Activated CD4-positive, alpha-beta T cell treated with anti-CD3 and anti-CD28 coated beads for 1 hour (primary cell): ENCODE measurements at regions not wholly inside any gene's neighbourhood (a gene's known extent, or its start where the extent isn't known, plus 50 kb on each side); places are given as distances from the start of the nearest gene placed in this dataset.

Experiments
- DNase-seq: peaks from one replicate; pipeline ENCODE4 v3.0.0-alpha.2; 2020

DNA sequence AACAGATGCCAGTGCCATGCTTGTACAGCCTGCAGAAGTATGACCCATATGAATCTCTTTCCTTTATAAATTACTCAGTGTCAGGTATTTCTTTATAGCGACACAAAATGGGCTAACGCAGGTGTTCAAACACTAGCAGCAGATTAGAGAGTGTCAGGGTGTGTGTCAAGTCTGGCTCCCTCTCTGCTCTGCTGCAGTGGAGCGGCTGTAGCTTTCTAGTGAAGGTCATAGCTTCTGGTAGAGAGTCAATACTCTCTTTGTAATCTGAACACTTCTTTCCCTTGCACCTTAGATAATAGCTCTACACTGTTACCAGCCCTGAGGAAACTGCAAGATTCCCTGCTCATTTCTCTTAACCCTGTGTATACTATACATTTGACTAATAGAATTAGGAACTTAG, 483.2 kb upstream of the TGFBR2 start:
- DNase-seq: no peak

DNA sequence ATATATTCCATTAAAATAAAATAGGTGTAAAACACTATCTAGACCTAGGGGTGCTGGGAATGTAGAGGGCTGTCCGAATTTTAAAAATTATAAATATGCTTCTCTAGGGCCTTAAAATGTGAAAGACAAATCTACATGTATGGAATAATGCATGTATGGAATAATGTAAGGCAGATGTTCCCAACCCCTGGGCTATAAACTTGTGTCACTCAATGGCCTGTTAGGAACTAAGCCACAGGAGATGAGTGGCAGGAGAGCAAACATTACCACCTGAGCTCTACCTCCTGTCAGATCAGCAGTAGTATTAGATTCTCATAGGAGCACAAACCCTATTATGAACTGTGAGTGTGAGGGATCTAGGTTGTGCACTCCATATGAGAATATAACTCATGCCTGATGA, 482.6 kb upstream of the TGFBR2 start:
- no peak for DNase-seq

DNA sequence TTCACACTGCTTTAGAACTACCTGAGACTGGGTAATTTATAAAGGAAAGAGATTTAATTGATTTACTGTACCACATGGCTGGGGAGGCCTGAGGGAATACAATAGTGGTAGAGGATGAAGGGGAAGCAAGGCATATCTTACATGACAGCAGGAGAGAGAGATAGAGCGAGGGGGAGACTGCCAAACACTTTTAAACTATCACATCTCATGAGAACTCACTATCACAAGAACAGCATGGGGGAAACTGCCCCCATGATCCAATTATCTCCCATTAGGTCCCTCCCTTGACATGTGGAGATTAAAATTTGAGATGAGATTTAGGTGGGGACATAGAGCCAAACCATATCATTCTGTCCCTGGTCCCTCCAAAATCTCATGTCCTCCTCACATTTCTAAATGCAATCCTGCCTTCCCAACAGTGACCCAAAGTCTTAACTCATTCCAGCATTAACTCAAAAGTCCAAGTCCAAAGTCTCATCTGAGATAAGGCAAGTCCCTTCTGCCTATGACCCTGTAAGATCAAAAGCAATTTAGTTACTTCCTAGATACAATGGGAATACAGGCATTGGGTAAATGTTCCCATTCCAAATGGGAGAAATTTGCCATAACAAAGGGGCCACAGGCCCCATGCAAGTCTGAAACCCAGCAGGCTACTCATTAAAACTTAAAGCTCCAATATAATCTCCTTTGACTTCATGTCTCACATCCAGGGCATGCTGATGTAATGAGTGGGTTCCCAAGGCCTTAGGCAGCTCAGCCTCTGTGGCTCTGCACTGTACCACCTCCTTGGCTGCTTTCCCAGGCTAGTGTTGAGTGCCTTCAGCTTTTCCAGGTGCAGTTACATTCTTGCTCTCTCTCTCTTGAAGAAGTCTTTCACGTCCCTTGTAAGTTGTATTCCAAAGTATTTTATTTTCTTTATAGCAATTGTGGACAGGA, 481.7 kb upstream of the TGFBR2 start:
- no peak for DNase-seq

DNA sequence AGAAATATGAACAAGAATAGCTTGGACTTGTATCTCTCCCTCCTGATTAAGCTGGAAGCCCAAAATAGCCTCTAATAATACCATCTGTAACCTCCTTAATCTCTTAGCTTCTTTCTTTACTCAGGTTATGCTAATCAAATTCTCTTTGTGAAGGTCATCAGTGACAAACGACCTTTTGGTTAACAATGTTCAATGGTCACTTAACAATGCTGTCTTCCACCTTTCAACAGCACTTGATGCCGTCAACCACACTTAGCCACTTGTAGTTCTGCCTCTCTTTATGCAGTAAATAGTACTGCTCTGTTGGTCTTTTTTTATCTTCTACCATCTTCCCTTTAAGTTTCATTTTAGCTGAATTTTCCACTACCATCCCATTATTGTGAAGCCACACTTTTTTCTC, 476.6 kb upstream of the TGFBR2 start:
- DNase-seq: no peak

DNA sequence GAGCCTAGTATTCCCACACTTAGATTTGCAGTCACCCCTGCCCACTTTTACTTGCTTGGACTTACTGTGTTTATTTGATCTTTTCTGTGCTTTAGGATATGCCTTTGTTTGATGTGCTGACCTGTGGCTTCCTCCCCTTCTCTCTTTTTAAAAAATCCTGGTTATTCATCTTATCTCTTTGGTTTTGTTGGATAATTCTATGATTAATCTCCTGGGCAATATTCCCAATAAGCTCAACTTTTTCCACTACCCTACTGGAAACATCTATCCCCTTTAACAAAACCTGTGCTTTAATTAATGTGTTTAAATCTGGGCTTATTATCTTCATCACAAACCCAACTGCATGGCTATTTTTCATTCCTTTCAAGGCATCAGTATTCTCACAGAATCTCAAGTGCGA, 476.0 kb upstream of the TGFBR2 start:
- no peak for DNase-seq

DNA sequence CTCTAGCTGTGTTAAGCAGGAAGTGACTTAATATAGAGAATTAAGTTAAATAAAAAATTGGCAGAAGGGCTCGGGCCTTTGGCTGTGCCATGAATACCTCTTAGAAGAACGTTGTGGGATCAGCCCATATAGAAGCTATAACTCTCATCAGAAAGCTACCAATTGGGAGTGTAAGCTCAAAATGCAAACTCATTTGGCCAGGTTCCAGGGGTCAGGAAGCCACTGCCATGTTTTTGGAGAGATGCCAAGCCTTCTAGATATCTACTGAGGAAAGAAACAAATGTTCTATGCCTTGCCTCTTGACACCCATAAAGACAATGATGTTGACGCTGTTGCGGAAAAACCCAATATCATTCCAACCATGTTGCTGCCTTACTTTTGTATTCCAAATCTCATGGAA, 475.2 kb upstream of the TGFBR2 start:
- DNase-seq: no peak

DNA sequence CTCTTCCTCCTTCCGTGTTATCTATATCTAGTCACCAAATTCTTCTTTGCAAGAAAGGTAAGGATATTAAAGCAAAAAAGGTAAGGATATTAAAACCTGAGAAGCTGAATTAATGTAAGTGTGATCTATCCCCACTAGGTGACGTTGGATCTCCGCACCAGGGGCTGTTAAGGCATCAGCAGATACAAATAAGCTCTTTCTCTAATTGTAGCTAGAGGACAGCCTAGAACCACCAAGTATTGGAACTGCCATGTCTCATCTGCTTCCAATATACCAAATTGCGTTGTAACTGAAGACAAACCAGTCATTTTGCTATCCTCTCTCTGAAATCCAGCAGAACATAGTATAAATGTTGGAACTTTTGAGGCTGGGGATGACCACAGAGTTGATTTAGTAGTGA, 471.2 kb upstream of the TGFBR2 start:
- no peak for DNase-seq

DNA sequence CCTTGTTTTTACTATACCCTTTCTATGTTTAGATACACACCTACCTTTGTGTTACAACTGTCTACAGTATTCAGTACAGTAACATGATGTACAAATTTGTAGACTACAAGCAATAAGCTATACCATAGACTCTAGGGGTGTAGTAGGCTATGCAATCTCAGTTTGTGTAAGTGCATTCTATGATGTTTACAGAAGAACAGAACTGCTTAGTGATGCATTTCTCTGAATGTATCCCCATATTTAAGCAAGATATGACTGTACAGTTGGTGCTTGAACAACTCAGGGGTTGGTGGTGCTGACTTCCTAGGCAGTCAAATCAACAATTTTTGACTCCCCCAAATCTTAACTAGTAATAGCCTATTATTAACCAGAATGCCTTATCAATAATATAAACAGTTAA, 467.1 kb upstream of the TGFBR2 start:
- DNase-seq: no peak

DNA sequence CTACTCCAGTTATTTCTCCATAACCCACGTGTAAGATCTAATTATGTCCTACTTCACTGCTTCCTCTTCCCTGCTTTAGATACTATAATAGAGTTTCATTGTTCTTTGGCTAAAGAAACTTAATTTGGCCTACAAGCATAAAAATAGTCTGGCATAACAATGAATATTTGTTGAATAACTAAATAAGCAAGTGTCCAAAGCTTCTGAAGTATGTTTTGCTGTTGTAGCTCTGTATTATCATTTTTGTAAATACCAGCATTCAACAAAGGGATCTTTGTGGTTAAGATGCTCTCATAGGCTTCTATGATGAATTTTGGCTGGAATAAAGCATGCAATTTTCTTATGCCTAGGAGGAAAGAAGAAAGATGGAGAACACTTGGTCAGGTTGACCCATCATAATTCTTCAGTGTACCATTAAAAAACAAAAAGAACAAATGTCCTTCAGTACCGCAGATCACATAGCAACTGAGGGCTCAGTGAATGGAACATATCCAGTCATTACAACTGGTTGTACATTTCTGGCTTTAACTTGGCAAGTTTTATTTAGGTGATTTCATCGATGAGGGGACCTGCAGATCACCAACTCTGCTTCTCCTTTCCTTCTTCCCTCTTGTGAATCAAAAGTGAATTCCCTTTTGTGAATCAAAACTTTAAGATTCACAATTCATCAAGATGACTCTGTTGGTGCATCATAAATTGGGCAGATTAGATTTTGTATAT, 465.9 kb upstream of the TGFBR2 start:
- DNase-seq: no peak

DNA sequence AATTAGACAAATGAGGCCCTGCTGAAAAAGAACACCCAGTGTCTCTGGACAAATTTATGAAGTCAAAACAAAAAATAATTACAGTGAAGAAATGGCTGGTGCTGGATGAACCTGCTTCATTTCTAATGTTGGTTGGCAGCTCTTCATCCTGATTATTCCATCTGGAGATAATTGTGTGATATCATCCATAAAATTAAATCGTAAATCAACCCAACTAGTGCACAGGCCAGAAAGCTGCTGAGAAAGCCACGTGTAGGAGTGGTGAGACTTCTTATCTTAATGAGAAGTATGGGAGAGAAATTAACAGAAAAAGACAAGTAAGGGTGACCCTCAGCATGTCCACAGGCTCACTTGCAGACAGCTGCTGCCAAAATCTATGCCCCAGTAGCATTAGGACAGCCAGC, 465.2 kb upstream of the TGFBR2 start:
- no peak for DNase-seq

DNA sequence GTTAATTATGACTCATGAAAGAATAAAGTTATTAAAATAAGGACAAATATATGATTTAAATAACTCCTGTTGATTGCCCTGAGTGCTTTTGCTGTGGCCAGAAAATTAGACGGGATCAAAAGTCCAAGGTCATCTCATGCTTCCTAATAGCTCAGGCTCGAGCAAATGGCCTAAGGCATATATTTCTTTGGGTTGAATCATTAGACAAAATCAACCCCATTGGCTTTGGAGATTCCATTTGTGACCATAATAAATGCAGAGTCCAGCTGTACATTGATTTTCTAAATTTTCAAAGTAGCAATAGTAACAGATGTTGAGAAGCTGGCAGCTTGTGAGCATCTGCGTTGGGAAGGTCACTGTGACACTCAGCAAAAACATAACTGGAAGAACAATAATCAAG, 464.5 kb upstream of the TGFBR2 start:
- DNase-seq: no peak

DNA sequence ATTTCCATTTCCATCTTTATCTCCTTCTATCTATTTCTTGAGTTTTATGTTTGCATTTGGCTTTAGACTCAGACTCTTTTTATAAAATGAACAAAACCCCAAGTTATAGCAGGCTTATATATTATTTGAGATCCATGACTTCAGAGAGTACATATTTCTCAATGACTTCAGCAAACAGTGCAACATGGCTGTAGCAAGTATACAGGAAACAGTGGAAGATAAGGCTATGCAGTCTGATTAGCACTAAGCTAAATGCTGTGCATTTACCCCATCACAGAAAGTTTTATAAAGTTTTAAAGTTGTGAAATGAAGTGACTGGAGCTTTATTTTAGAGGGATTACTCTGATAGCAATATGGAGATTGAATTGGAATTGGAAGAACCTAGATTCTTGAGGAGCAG, 463.5 kb upstream of the TGFBR2 start:
- DNase-seq: no peak

DNA sequence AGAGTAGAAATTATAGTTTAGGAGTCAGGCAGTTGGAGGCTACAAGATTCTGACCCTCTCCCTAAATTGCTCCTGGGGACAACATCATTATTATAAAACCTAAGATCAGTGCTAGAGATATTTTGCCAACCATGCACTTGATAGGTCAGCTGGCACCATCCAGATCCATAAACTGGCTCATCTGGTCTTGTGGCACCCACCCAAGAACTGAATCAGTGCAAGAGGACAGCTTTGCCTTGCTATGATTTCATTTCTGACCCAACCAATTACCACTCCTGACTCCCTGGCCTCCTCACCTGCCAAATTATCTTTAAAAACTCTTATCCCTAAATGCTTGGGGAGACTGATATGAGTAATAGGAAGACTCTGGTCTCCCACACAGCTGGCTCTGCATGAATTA, 461.1 kb upstream of the TGFBR2 start:
- DNase-seq: no peak

DNA sequence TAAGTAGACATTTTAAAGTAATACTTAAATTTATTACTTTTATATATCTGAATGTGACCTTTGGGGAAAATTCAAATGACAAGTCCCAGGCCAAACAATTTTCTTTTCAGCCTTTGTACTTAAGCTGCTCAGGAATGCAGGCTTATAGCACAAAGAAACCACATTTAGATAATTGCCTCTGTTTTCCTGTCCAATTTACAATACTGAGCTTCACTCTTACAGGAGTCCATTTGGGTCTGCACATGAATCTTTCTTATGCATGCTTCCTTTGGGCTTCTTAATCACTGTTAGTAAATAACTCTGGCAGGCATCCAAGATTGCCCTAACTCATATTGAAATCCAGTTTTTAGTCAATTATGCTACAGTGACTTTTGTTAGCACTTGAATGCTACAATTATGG, 459.4 kb upstream of the TGFBR2 start:
- DNase-seq: no peak

DNA sequence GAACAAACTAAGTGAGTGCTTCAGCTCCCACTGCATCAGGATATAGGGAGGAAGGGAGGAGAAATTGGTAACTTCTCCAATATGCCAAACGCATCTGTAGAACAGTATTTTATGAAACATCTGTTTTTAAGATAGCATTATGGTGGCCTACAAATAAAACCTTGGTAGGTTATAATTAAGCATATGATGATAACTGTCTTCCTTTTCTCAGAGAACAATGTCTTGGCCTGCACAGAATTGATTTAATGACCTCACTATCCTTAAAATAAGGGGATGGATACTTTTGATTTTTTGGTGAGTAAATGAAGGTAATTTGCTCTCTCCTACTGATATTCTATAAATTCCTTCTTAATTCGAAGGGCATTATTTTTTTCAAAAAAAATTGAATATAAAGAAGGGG, 451.5 kb upstream of the TGFBR2 start:
- no peak for DNase-seq

DNA sequence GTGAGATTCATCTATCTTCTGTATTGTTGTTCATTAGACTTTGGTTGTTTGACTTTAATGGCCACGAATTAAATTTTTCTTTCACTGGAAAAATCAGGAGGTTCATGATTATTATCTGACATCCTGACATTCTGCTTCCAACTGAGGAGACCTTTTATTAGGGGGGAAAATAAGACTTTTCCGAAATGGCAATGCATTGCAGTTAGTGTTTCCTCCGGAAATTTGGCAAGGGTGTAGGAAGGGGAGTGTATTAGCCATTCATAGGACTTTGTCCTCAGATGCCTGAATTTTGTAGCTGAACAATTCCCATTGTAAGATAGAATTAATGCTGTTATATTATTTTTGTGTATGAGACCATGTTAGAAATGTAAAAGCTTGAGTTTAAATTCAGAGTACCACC, 450.6 kb upstream of the TGFBR2 start:
- no peak for DNase-seq

DNA sequence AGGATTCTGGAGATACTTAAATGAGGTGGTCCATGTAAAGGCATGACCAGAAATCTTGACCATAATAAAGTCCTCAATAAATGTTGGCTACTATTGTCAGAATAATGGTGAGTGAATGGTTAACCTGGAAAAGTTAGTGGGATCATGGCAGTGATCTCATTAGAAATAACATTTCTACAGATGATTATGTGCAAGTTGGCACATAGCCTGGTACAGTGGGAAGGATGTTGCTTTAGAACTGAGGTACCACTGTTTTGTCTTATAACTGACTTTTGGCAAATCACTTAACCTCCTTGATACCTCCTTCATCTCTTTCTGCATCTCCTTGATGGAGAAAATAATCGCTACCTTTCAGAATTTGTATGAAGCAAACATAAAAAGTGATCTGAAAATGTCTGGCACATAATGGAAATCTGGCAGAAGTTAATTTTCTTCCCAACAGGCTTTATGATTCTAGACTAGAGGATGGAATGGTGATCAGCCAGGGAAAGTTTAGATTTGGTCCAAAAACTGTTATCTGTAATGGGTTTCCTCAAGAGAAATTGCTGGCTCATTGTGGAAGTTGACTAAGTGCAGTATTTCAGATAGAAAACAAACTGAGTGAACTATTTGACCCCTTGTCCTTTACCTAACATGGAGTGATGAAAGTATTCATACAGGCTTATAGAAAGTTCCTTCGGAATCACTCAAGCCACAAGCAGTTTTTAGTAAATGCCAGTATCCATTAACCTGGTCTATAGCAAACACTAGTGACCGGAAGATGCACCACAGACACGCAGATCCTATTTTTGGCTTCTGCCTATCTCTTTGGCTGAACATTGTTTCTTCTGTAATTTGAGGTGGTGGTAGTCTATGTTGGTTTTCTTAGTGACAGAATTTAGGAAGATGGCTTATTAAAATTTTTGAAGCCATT, 449.6 kb upstream of the TGFBR2 start:
- DNase-seq: no peak

DNA sequence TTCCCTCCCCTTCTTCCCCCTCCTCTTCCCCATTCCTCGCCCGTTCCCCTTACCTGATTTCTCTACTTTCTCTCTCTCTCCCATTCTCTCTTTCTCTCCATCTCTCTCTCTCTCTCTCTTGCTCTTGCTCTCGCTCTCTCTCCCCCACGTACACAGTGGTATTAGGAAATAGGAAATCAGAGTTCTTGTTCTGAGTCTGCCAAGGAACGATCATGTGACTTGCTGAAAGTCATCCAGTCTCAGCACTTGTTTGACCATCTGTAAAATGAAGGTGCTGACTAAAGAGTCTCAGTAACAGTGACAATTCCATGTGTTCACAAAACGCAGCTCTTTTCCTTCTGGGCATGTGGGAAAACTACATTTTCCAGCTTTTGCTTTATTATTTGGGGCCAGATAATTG, 445.0 kb upstream of the TGFBR2 start:
- no peak for DNase-seq

DNA sequence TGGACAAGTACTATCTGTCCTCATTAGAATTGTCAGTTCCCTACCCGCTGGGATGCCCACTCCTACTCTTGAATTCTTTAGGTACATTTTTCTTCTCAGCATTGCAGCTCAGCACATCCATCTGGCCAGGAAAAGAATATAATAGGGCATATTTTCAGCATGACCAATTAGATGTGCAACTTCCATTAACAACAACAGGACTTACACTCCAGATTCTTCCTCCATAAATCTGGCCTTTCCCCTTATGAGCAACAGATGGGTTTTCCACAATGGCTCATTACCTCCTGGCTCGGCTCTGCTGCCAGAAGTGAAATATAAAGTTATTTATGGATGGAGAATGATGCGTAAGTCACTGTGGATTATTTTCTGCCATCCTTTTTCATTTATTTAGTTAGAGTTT, 443.8 kb upstream of the TGFBR2 start:
- DNase-seq: no peak

DNA sequence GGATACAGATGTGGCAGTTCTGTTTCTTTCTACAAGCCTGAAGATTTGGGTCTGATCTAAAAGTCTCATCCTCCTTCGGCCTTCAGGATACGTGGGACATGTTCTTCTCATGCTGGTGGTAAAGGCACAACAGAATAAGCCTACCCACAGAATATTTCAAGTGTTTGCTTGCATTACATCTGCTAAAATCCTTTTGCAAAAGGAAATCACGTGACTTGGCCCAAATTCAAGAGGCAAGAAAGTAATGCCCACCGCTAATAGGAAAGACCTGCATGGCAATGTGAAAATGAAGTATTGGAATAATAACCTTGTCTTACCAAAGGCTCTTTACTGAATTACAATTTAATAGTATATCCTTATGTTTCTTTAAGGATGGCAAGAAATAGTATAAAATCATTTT, 439.9 kb upstream of the TGFBR2 start:
- no peak for DNase-seq

DNA sequence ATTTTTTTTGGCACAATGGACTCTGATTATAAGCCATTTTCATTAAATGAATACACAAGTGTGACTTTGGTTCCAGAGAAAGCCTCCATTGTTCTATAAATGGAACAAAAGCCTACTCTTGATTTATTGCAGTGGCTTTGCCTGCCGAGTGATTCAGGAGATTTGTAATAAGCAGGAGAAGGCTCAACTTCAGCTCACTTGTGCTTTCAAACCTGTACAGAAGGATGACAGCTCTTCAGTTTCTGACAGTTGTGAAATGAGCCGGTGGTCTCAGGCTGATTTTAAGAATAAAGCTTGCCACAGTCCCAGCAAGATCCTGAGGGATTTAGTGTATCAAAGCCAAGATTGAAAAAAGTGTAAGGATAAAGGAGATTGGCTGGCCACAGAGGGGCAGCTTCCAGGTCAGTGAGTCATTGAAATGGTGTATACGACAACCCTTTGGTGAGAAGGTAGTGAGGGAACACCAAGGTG, 438.8 kb upstream of the TGFBR2 start:
- DNase-seq: no peak

DNA sequence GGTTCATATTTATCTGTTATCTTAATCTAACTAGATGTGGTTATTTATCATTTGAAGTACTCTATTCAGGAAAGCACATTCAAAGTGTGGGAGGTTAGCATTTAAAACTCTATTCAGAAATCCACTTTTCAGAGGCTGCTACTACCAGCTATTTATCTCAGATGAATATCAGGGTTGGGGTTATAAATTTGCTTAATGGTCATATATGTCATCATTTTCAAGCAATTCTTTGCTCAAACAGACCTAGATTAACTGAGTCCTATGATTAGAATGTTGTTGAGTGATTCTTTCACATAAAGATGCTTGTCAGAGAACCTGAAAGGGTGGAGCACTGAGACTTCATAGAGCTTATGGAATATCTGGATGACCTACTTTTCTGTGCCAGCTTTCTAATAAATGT, 436.9 kb upstream of the TGFBR2 start:
- DNase-seq: no peak
